SK-N-SH (cell line): ENCODE measurements at regions not wholly inside any gene's neighbourhood (a gene's known extent, or its start where the extent isn't known, plus 50 kb on each side); places are given as distances from the start of the nearest gene placed in this dataset.

Experiments used
- CTCF ChIP-seq: fragments of 200-600 bp; sonication (generic); IDR thresholded peaks from 2 replicates; pipeline ENCODE4 v1.6.1; 2017; ENCODE audit warnings: antibody characterized with exemption, mild to moderate bottlenecking, moderate library complexity
- EZH2phosphoT487 ChIP-seq: fragments of 200-600 bp; sonication (generic); IDR thresholded peaks from 2 replicates; pipeline ENCODE4 v1.6.1; 2017; ENCODE audit warnings: low read depth, mixed run types, mild to moderate bottlenecking, antibody characterized with exemption, moderate library complexity, borderline replicate concordance
- MXI1 ChIP-seq: IDR thresholded peaks from 2 replicates; pipeline ENCODE4 v1.6.1; 2012; ENCODE audit warnings: mild to moderate bottlenecking, low read depth, low read length, improper control_type of control experiment
- RFX5 ChIP-seq: IDR thresholded peaks from 2 replicates; pipeline ENCODE4 v1.6.1; 2012; ENCODE audit warnings: mild to moderate bottlenecking, improper control_type of control experiment, low read length

GRCh38 chr4:152248347-152248746, 287.5 kb downstream of the FBXW7 start:
- no peak for TF ChIP-seq CTCF
- no peak for TF ChIP-seq EZH2phosphoT487
- no peak for TF ChIP-seq MXI1
- no peak for TF ChIP-seq RFX5
